ENCODE measurements at regions not wholly inside any gene's neighbourhood (a gene's known extent, or its start where the extent isn't known, plus 50 kb on each side); places are given as distances from the start of the nearest gene placed in this dataset.

- H3K4me3 ChIP-seq (ENCODE audit: low read length in 2 of 2): no peak overlapping the region
- H2BK15ac ChIP-seq (ENCODE audit: low read length): no peak overlapping the region
- no peak overlapping the region for H3K14ac ChIP-seq (ENCODE audit: low read length)
- no peak overlapping the region for H4K91ac ChIP-seq (ENCODE audit: low read depth, low read length, poor library complexity)
- H3K4me1 ChIP-seq (ENCODE audit: control insufficient read depth in 2 of 2, insufficient read depth in 1 of 2, low read depth in 1 of 2, low read length in 2 of 2): peaks cover 0 to 13% of the 10 kb centered on the region in 2 donors
- H2BK5ac ChIP-seq (ENCODE audit: low read length): no peak overlapping the region
- no peak overlapping the region for H3K23ac ChIP-seq (ENCODE audit: low read depth, low read length, poor library complexity)
- H3K4ac ChIP-seq (ENCODE audit: low read length): no peak overlapping the region
- peaks cover 0 to 8% of the 10 kb centered on the region in 2 donors for H3K9me3 ChIP-seq (replicated peaks in 1 of 2; ENCODE audit: control insufficient read depth in 2 of 2, insufficient read depth in 1 of 2, low read depth in 1 of 2, low read length in 2 of 2)
- H3K27ac ChIP-seq (replicated peaks; ENCODE audit: low read length): no peak overlapping the region
- no peak overlapping the region for H2AFZ ChIP-seq (ENCODE audit: low read length)
- H2BK120ac ChIP-seq (ENCODE audit: low read depth, low read length): no peak overlapping the region
- no peak for DNase-seq (ENCODE audit: low spot score)
- H3K27me3 ChIP-seq (ENCODE audit: control insufficient read depth in 3 of 3, insufficient read depth in 3 of 3, low read depth in 1 of 3, low read length in 3 of 3): no peaks in the 10 kb centered on the region
- H3K4me2 ChIP-seq (ENCODE audit: insufficient read depth, low read length, poor library complexity, severe bottlenecking): no peak overlapping the region
- no peak overlapping the region for H4K8ac ChIP-seq (ENCODE audit: low read depth, low read length)
- no peak overlapping the region for H3K18ac ChIP-seq (ENCODE audit: low read length)
- no CpG with 5 or more reads among the region's 2 CpGs for WGBS, 2 donors (ENCODE audit: extremely low coverage in 2 of 2, insufficient read length in 2 of 2, insufficient replicate concordance in 1 of 2)
- no peaks in the 10 kb centered on the region for H3K36me3 ChIP-seq (replicated peaks in 1 of 2; ENCODE audit: control insufficient read depth in 2 of 2, insufficient read depth in 2 of 2, low read length in 2 of 2)
- no peak overlapping the region for H3K9ac ChIP-seq (ENCODE audit: low read depth, low read length, poor library complexity)
- H3K79me1 ChIP-seq (ENCODE audit: low read depth, low read length): no peaks in the 10 kb centered on the region
- H2AK5ac ChIP-seq (ENCODE audit: low read depth, low read length): no peak overlapping the region
- H2BK12ac ChIP-seq (ENCODE audit: low read length): no peak overlapping the region
These were observed 294.4 kb downstream of the MN1 start for GRCh38 chr22:27507111-27507611.

DNA sequence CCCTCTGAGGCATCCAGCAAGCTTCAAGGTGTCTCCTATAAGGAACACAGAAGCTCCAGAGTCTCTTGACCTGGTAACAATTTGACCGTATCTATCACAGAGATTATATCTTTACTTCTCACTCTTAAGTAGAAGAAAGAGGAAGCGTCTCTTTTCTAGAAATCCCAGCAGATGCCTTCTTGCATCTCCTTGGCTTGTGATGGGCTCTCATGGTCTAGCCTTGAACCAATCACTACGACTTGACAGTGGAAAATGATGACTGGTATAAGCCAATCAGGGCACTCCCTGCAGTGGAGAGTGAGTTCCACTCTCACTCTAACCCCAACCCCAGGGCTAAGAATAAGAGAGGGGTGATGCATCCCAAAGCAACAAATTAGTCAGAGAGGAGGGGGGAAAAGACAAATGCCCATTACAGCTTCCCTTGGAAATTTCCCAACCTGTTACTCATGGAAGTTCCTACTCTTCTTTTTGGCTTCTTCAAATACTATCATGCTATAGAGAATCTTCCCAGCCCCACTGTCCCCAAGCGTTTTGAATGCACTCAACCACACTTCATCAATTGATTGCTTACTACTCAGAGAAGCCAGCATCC, 293.5 kb downstream of the MN1 start:
- H4K8ac ChIP-seq (ENCODE audit: low read depth, low read length): no peak overlapping the region
- no peak overlapping the region for H3K4me2 ChIP-seq (ENCODE audit: insufficient read depth, low read length, poor library complexity, severe bottlenecking)
- no peak overlapping the region for H3K9ac ChIP-seq (ENCODE audit: low read depth, low read length, poor library complexity)
- H3K79me1 ChIP-seq (ENCODE audit: low read depth, low read length): no peaks in the 10 kb centered on the region
- H2BK15ac ChIP-seq (ENCODE audit: low read length): no peak overlapping the region
- no peak overlapping the region for H3K27ac ChIP-seq (replicated peaks; ENCODE audit: low read length)
- WGBS, 2 donors (ENCODE audit: extremely low coverage in 2 of 2, insufficient read length in 2 of 2, insufficient replicate concordance in 1 of 2): no CpG with 5 or more reads among the region's 4 CpGs
- H3K4me1 ChIP-seq (ENCODE audit: control insufficient read depth in 2 of 2, insufficient read depth in 1 of 2, low read depth in 1 of 2, low read length in 2 of 2): peaks cover 0 to 13% of the 10 kb centered on the region in 2 donors
- H3K4me3 ChIP-seq (ENCODE audit: low read length in 2 of 2): no peak overlapping the region
- H3K4ac ChIP-seq (ENCODE audit: low read length): no peak overlapping the region
- H2AK5ac ChIP-seq (ENCODE audit: low read depth, low read length): no peak overlapping the region
- H3K9me3 ChIP-seq (replicated peaks in 1 of 2; ENCODE audit: control insufficient read depth in 2 of 2, insufficient read depth in 1 of 2, low read depth in 1 of 2, low read length in 2 of 2): peaks cover 0 to 8% of the 10 kb centered on the region in 2 donors
- no peak overlapping the region for H3K14ac ChIP-seq (ENCODE audit: low read length)
- H4K91ac ChIP-seq (ENCODE audit: low read depth, low read length, poor library complexity): no peak overlapping the region
- H2BK12ac ChIP-seq (ENCODE audit: low read length): no peak overlapping the region
- H3K18ac ChIP-seq (ENCODE audit: low read length): no peak overlapping the region
- no peak for DNase-seq (ENCODE audit: low spot score)
- no peaks in the 10 kb centered on the region for H3K36me3 ChIP-seq (replicated peaks in 1 of 2; ENCODE audit: control insufficient read depth in 2 of 2, insufficient read depth in 2 of 2, low read length in 2 of 2)
- no peak overlapping the region for H2BK120ac ChIP-seq (ENCODE audit: low read depth, low read length)
- H2BK5ac ChIP-seq (ENCODE audit: low read length): no peak overlapping the region
- H3K27me3 ChIP-seq (ENCODE audit: control insufficient read depth in 3 of 3, insufficient read depth in 3 of 3, low read depth in 1 of 3, low read length in 3 of 3): no peaks in the 10 kb centered on the region
- H2AFZ ChIP-seq (ENCODE audit: low read length): no peak overlapping the region
- no peak overlapping the region for H3K23ac ChIP-seq (ENCODE audit: low read depth, low read length, poor library complexity)

DNA sequence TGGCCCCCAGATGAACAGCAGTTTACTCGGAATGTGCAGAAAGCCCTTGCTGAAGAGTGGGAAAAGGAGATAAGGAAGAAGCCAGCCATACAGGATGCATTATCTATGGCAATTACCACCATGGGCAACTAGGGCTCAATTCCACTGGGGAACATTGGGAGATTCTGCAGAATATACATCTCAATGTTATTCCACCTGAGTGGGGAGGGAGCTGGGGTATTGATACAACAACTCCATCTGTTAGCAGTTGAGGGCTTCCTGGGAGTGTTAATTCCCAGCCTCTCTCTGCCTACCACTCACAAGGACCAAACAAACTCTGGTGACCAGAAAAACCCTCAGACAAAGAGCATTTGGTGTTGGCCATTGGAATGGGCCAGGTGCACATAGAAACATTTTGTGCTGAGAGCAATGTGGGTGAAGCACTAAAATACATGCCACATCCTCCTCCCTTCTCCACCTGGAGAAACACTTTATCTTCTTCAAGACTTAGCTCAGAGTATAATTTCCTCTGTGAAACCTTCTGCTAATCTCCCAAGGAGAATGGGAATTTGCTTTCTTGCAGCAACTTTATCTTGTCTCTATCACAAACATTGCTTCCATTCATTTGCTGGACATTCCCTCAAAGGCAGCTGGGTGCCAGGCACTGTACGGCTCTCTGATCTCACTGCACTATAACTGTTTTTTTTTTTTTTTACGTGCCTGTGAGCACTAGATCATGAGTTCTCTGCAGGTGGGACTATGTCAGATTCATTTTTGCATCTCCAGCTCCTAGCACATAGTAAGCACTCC, 292.2 kb downstream of the MN1 start:
- Histone ChIP-seq H2AK5ac (ENCODE audit: low read depth, low read length) (no peak overlapping the region), H3K9ac (ENCODE audit: low read depth, low read length, poor library complexity) (no peak overlapping the region), H3K23ac (ENCODE audit: low read depth, low read length, poor library complexity) (no peak overlapping the region), H4K91ac (ENCODE audit: low read depth, low read length, poor library complexity) (no peak overlapping the region), H4K8ac (ENCODE audit: low read depth, low read length) (no peak overlapping the region), H3K4me3 (ENCODE audit: low read length in 2 of 2) (no peak overlapping the region), H3K79me1 (ENCODE audit: low read depth, low read length) (no peaks in the 10 kb centered on the region), H3K4ac (ENCODE audit: low read length) (no peak overlapping the region), H2AFZ (ENCODE audit: low read length) (no peak overlapping the region), H2BK12ac (ENCODE audit: low read length) (no peak overlapping the region), H3K27me3 (ENCODE audit: control insufficient read depth in 3 of 3, insufficient read depth in 3 of 3, low read depth in 1 of 3, low read length in 3 of 3) (no peaks in the 10 kb centered on the region), H3K4me1 (ENCODE audit: control insufficient read depth in 2 of 2, insufficient read depth in 1 of 2, low read depth in 1 of 2, low read length in 2 of 2) (peaks cover 0 to 13% of the 10 kb centered on the region in 2 donors), H3K27ac (replicated peaks; ENCODE audit: low read length) (no peak overlapping the region), H3K14ac (ENCODE audit: low read length) (no peak overlapping the region), H3K9me3 (replicated peaks in 1 of 2; ENCODE audit: control insufficient read depth in 2 of 2, insufficient read depth in 1 of 2, low read depth in 1 of 2, low read length in 2 of 2) (peaks cover 0 to 5% of the 10 kb centered on the region in 2 donors), H3K18ac (ENCODE audit: low read length) (no peak overlapping the region), H3K4me2 (ENCODE audit: insufficient read depth, low read length, poor library complexity, severe bottlenecking) (no peak overlapping the region), H2BK5ac (ENCODE audit: low read length) (no peak overlapping the region), H2BK120ac (ENCODE audit: low read depth, low read length) (no peak overlapping the region), H3K36me3 (replicated peaks in 1 of 2; ENCODE audit: control insufficient read depth in 2 of 2, insufficient read depth in 2 of 2, low read length in 2 of 2) (no peaks in the 10 kb centered on the region), H2BK15ac (ENCODE audit: low read length) (no peak overlapping the region)
- WGBS, 2 donors (ENCODE audit: extremely low coverage in 2 of 2, insufficient read length in 2 of 2, insufficient replicate concordance in 1 of 2): no CpG with 5 or more reads among the region's 3 CpGs
- DNase-seq (ENCODE audit: low spot score): no peak

GRCh38 chr22:27510024-27510423, 291.5 kb downstream of the MN1 start:
- Histone ChIP-seq H3K4me3 (ENCODE audit: low read length in 2 of 2) (no peak overlapping the region), H2AK5ac (ENCODE audit: low read depth, low read length) (no peak overlapping the region), H3K4me2 (ENCODE audit: insufficient read depth, low read length, poor library complexity, severe bottlenecking) (no peak overlapping the region), H2BK12ac (ENCODE audit: low read length) (no peak overlapping the region), H3K9me3 (replicated peaks in 1 of 2; ENCODE audit: control insufficient read depth in 2 of 2, insufficient read depth in 1 of 2, low read depth in 1 of 2, low read length in 2 of 2) (peaks cover 0 to 5% of the 10 kb centered on the region in 2 donors), H4K91ac (ENCODE audit: low read depth, low read length, poor library complexity) (no peak overlapping the region), H2BK15ac (ENCODE audit: low read length) (no peak overlapping the region), H3K9ac (ENCODE audit: low read depth, low read length, poor library complexity) (no peak overlapping the region), H3K18ac (ENCODE audit: low read length) (no peak overlapping the region), H2BK120ac (ENCODE audit: low read depth, low read length) (no peak overlapping the region), H3K79me1 (ENCODE audit: low read depth, low read length) (no peaks in the 10 kb centered on the region), H2BK5ac (ENCODE audit: low read length) (no peak overlapping the region), H3K4ac (ENCODE audit: low read length) (no peak overlapping the region), H4K8ac (ENCODE audit: low read depth, low read length) (no peak overlapping the region), H3K14ac (ENCODE audit: low read length) (no peak overlapping the region), H3K23ac (ENCODE audit: low read depth, low read length, poor library complexity) (no peak overlapping the region), H3K36me3 (replicated peaks in 1 of 2; ENCODE audit: control insufficient read depth in 2 of 2, insufficient read depth in 2 of 2, low read length in 2 of 2) (no peaks in the 10 kb centered on the region), H3K27me3 (ENCODE audit: control insufficient read depth in 3 of 3, insufficient read depth in 3 of 3, low read depth in 1 of 3, low read length in 3 of 3) (no peaks in the 10 kb centered on the region), H3K4me1 (ENCODE audit: control insufficient read depth in 2 of 2, insufficient read depth in 1 of 2, low read depth in 1 of 2, low read length in 2 of 2) (peaks cover 0 to 9% of the 10 kb centered on the region in 2 donors), H2AFZ (ENCODE audit: low read length) (no peak overlapping the region), H3K27ac (replicated peaks; ENCODE audit: low read length) (no peak overlapping the region)
- WGBS, 2 donors (ENCODE audit: extremely low coverage in 2 of 2, insufficient read length in 2 of 2, insufficient replicate concordance in 1 of 2): no CpG with 5 or more reads among the region's 3 CpGs
- DNase-seq (ENCODE audit: low spot score): no peak

Data from neuronal stem cell (in vitro differentiated cells).